Heart left ventricle (tissue), 16 donors: ENCODE measurements at regions not wholly inside any gene's neighbourhood (a gene's known extent, or its start where the extent isn't known, plus 50 kb on each side); places are given as distances from the start of the nearest gene placed in this dataset.

Experiments
- ATAC-seq, 4 donors: fragments of 200-7000 bp; cut with Tn5 transposase; one replicate each; pipeline ENCODE4 v1.9.1; 2020 to 2022; ENCODE audit warnings: moderate library complexity in 4 of 4, mild to moderate bottlenecking in 3 of 4, moderate number of reproducible peaks in 1 of 4
- DNase-seq, 5 donors: peaks; one replicate each; pipeline ENCODE4 v3.0.0-alpha.2; 2020
- H3K27ac ChIP-seq, 12 donors: fragments of 200-600 bp; sonication (generic) in 4 of 12; one replicate each; pipeline versions ENCODE4 v1.5.0 to v1.8.0; 2016 to 2022; ENCODE audit warnings: mild to moderate bottlenecking in 2 of 12
- H3K27me3 ChIP-seq, 9 donors: fragments of 200-600 bp; sonication (generic) in 2 of 9; one replicate each; pipeline versions ENCODE4 v1.5.1 to v1.8.0; 2016 to 2022; ENCODE audit warnings: mild to moderate bottlenecking in 3 of 9
- H3K36me3 ChIP-seq, 9 donors: fragments of 200-600 bp; sonication (generic) in 2 of 9; one replicate each; pipeline versions ENCODE4 v1.5.0 to v1.8.0; 2018 to 2022; ENCODE audit warnings: mild to moderate bottlenecking in 2 of 9
- H3K4me1 ChIP-seq, 12 donors: fragments of 200-600 bp; sonication (generic) in 4 of 12; one replicate each; pipeline versions ENCODE4 v1.5.0 to v1.8.0; 2016 to 2022; ENCODE audit warnings: mild to moderate bottlenecking in 3 of 12
- H3K4me3 ChIP-seq, 12 donors: fragments of 200-600 bp; sonication (generic) in 4 of 12; one replicate each; pipeline versions ENCODE4 v1.5.0 to v1.8.0; 2017 to 2022; ENCODE audit warnings: mild to moderate bottlenecking in 9 of 12, moderate library complexity in 4 of 12
- H3K9me3 ChIP-seq, 12 donors: fragments of 200-600 bp; sonication (generic) in 4 of 12; one replicate each; pipeline versions ENCODE4 v1.5.0 to v1.8.0; 2016 to 2022; ENCODE audit warnings: mild to moderate bottlenecking in 1 of 12
- POLR2A ChIP-seq, 2 donors: fragments of 450-650 bp; IDR thresholded peaks; one replicate each; pipeline ENCODE4 v1.6.1; 2017; ENCODE audit warnings: antibody characterized with exemption in 2 of 2, mild to moderate bottlenecking in 2 of 2, moderate library complexity in 2 of 2
- WGBS, 4 donors: extraction: QIAGEN DNeasy Blood & Tissue Kit in 2 of 4; methylation state at CpG; one replicate each; pipeline versions ENCODE4 v1.1.5 to v1.1.7; 2013 to 2018; 5-methylcytosine and 5-hydroxymethylcytosine counted together
- intact Hi-C, 10 donors: fragments of 100-400 bp; cut with DNase I; formaldehyde crosslinking; loops; one replicate each; pipeline versions ENCODE4 v1.11.1 to v1.14.2; 2022
- TF ChIP-seq, protein P1 (sequence below), 12 donors: fragments of 200-600 bp; sonication (generic) in 4 of 12; IDR thresholded peaks; one replicate each; pipeline versions ENCODE4 v1.5.0 to v1.8.0; 2018 to 2022; ENCODE audit warnings: antibody characterized with exemption in 12 of 12, mild to moderate bottlenecking in 5 of 12
- donor health status: ischemic (EF 13 %, LVEDD 7.1; RV severe dilation, severe dysfunction).
- donor health status: healthy with polysubstance abuse.
- donor health status: DM: no; HTN: yes; CAD: no.
- donor health status: DM: no; HTN: no; CAD: no.
- donor health status: ischemic (EF 25% LVEDD 6.9; RV normal size, moderate dysfunction).
- donor health status: ischemic (EF 25% LVEDD 5.7; RV mildly dilated, moderate dysfunction).
- donor health status: healthy.
- donor health status: DM: yes; HTN: yes; CAD: no.
- donor health status: ischemic (EF 35%, LVEDD 5.7; RV mildly dilated, moderate dysfunction).
- donor health status: nonischemic (EF 11% LVEDD 7.7; RV severe dilation, severe dysfunction).
- donor health status: DM: yes; HTN: yes; CAD: no.
- donor health status: PGD.
- donor health status: ischemic (EF 29% LVEDD 5.4; RV normal size, mild dysfunction).
- donor health status: nonischemic (EF 23%, LVEDD 6.1; RV moderate dilation, normal function).

- intact Hi-C loops, result no loop called here
- DNase-seq (peak in 1 of 5 donors; percentile 5), ATAC-seq (no peak)
- H3K27me3 ChIP-seq, result peaks cover 0 to 13% (median 0%) of the 10 kb centered on the region in 9 donors
- WGBS, 4 donors, result 66 to 75% (median 72%) methylated on average over 8 of the region's 8 CpGs
- H3K4me3 ChIP-seq, result no peak overlapping the region
- TF ChIP-seq POLR2A (IDR thresholded peaks at IDR 0.05), result no peak
- TF ChIP-seq, protein P1, sequence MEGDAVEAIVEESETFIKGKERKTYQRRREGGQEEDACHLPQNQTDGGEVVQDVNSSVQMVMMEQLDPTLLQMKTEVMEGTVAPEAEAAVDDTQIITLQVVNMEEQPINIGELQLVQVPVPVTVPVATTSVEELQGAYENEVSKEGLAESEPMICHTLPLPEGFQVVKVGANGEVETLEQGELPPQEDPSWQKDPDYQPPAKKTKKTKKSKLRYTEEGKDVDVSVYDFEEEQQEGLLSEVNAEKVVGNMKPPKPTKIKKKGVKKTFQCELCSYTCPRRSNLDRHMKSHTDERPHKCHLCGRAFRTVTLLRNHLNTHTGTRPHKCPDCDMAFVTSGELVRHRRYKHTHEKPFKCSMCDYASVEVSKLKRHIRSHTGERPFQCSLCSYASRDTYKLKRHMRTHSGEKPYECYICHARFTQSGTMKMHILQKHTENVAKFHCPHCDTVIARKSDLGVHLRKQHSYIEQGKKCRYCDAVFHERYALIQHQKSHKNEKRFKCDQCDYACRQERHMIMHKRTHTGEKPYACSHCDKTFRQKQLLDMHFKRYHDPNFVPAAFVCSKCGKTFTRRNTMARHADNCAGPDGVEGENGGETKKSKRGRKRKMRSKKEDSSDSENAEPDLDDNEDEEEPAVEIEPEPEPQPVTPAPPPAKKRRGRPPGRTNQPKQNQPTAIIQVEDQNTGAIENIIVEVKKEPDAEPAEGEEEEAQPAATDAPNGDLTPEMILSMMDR (IDR thresholded peaks at IDR 0.05), result no peak
- H3K36me3 ChIP-seq, result no peaks in the 10 kb centered on the region
- H3K27ac ChIP-seq, result no peak overlapping the region
- H3K4me1 ChIP-seq, result peaks cover 0 to 14% (median 0%) of the 10 kb centered on the region in 12 donors
- peaks cover 0 to 4% (median 0%) of the 10 kb centered on the region in 12 donors for H3K9me3 ChIP-seq
These were observed 54.0 kb upstream of the LRP8 start for GRCh38 chr1:53381790-53382401.

DNA sequence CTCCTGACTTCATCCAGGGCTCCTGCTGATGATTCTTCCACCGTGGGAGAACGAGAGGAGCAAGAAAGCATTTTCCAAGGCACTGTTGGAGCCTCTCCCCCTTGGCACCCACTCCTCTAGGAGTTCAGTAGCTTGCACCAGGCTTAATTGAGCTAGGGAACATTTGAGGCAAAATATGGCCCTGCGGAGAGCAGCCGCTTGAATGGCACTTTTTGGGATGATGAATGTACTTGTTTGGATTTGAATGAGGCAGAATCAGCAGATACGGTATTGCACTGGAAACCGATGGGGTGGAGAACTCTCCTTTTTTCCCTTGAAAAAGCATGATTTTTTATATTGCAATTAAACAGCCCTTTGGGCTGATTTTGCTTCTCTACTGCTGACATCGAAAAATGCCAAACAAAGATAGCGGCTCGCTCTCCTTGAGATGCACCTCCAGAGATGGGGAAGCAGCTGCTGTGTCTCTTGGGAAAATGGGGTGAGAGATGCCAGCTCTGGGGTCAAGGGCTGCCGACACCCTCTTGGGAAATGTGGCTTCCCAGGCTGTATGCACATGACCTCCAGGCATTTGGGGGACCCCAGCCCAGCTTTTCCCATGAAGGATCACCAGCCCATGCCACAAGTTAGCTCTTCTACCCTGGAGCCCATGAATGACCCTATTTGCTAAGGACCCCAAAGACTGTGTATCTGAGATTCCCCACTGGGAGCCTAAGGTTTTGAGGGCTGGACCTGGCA, 55.4 kb upstream of the LRP8 start:
- intact Hi-C loops, result no loop called here
- Histone ChIP-seq H3K9me3 (peaks cover 0 to 13% (median 0%) of the 10 kb centered on the region in 12 donors), H3K4me3 (no peak overlapping the region), H3K27ac (no peak overlapping the region), H3K4me1 (peaks cover 0 to 11% (median 0%) of the 10 kb centered on the region in 12 donors), H3K36me3 (no peaks in the 10 kb centered on the region), H3K27me3 (peaks cover 0 to 18% (median 0%) of the 10 kb centered on the region in 9 donors)
- peak in 1 of 5 donors; percentile 6 for DNase-seq
- 83 to 87% (median 85%) methylated on average over 9 to 10 of the region's 10 CpGs for whole genome bisulfite sequencing, 4 donors
- ATAC-seq, result no peak
- TF ChIP-seq, protein P1 (IDR thresholded peaks at IDR 0.05), result no peak
- TF ChIP-seq POLR2A (IDR thresholded peaks at IDR 0.05), result no peak

DNA sequence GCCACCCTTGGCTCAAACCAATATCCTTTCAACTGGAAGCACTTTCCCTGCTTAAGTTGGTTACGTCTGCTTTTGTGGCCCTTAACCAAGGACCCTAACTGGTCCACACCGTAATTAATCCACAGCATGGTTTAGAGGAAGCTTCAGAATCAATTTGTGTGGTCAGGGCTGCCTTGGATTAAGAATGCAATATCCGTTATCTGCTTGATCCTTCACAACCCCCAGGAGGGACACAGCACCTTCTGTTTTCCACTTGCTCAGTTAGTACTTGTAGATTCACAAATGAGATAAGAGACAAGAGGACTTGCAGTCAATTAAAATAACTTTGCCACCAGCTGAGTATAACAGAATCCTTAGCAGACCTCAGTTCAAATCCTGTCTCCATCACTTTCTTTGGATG, 56.9 kb upstream of the LRP8 start:
- H3K27ac ChIP-seq, result no peak overlapping the region
- intact Hi-C loops, result no loop called here
- H3K9me3 ChIP-seq, result peaks cover 0 to 13% (median 0%) of the 10 kb centered on the region in 12 donors
- H3K36me3 ChIP-seq, result no peaks in the 10 kb centered on the region
- peaks cover 0 to 10% (median 0%) of the 10 kb centered on the region in 12 donors for H3K4me1 ChIP-seq
- DNase-seq (no peak), ATAC-seq (no peak)
- TF ChIP-seq, protein P1 (IDR thresholded peaks at IDR 0.05), result no peak
- no peak for TF ChIP-seq POLR2A (IDR thresholded peaks at IDR 0.05)
- H3K4me3 ChIP-seq, result no peak overlapping the region
- 81 to 97% (median 87%) methylated on average over 3 of the region's 3 CpGs for WGBS, 4 donors
- H3K27me3 ChIP-seq, result peaks cover 0 to 20% (median 0%) of the 10 kb centered on the region in 9 donors
